ENCODE measurements at regions not wholly inside any gene's neighbourhood (a gene's known extent, or its start where the extent isn't known, plus 50 kb on each side); places are given as distances from the start of the nearest gene placed in this dataset.

DNA sequence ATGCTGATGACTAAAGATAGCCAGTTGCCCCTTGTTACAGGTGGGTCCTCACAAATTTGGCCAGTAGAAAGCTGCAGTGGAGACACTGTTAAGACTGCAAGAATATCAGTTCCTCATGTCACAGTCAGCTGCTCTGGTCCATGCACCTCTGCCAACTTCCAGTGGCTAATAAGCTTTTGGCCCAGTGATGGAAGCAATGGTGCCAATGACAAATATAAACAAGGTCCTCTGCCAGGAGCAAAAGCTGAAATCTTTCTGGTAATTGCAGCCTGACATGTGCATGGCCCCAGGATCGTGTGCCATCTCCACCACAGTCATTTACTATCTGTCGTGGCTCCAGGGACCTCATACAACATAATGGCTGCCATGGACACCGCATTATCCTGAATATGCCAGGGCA, 85.4 kb upstream of the TMEM260 start:
- DNase-seq (ENCODE audit: low spot score) (no peak), ATAC-seq (ENCODE audit: low FRiP score) (no peak)
- TF ChIP-seq, protein P1, sequence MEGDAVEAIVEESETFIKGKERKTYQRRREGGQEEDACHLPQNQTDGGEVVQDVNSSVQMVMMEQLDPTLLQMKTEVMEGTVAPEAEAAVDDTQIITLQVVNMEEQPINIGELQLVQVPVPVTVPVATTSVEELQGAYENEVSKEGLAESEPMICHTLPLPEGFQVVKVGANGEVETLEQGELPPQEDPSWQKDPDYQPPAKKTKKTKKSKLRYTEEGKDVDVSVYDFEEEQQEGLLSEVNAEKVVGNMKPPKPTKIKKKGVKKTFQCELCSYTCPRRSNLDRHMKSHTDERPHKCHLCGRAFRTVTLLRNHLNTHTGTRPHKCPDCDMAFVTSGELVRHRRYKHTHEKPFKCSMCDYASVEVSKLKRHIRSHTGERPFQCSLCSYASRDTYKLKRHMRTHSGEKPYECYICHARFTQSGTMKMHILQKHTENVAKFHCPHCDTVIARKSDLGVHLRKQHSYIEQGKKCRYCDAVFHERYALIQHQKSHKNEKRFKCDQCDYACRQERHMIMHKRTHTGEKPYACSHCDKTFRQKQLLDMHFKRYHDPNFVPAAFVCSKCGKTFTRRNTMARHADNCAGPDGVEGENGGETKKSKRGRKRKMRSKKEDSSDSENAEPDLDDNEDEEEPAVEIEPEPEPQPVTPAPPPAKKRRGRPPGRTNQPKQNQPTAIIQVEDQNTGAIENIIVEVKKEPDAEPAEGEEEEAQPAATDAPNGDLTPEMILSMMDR (IDR thresholded peaks at IDR 0.05) = no peak

DNA sequence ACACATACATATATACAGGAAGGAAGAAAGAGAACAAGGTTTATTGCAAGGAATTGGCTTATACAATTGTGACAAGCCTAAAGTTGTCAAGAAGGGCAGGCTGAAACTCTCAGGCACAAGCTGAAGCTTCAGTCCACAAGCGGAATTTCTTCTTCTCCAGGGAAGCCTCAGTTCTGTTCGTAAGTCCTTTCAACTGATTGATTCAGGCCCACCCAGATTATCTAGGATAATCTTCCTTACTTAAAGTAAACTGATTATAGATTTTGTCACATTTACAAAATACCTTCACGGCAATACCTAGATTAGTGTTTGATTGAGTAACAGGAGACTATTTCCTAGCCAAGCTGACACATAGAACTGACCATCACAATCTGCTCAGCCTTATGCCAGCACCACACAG, 81.5 kb upstream of the TMEM260 start:
- ATAC-seq (ENCODE audit: low FRiP score) = no peak
- DNase-seq (ENCODE audit: low spot score) = no peak
- TF ChIP-seq, protein P1 (IDR thresholded peaks at IDR 0.05) = no peak

DNA sequence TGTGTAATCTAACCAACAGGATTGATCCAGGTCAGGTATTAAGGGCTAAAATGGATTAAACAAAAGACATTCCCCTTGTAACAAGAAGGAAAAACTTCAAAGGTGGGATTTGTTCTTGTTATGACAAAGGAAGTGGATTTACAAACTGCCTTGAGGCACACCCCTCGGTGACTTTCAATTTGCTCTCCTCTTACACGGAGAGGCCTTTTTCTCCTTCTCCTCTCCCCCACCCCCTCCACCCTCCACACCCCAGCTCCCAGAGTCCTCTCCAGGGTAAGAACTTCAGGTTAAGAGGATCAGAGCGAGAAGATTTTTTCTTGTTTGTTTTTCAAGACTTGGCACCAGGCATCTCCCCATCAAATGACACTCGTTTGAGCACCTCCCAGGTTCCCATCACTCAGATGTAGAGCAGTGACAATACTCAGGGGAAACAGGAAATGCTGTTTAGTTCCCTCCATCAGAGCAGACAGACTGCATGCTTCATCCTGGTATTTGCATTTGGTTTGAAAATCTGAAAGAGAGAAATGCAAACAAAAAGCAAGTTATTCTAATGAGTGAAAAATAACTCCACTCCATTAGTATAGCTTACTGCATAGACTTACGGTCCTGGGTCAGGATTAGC, 77.6 kb upstream of the TMEM260 start:
- TF ChIP-seq, protein P1 (IDR thresholded peaks at IDR 0.05) = no peak
- ATAC-seq (ENCODE audit: low FRiP score) (no peak), DNase-seq (ENCODE audit: low spot score) (no peak)

DNA sequence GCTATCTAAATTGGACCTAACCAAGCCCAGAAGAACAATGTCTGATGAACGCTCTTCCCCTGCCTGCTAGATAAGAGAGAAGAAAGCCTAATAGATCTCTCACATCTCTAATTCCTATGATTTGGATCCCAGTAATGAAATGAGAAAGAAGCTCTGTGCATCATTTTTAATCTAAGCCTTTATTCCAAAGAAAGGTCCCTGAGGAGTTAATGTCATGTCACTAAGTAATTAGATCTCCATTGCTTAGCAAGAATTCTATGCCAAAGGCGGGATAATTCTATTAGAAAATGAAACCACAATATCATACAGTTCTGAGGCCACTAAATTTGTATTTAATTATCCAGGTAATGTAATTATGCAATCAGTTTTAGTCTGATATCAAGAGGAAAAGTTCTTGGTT, 74.2 kb upstream of the TMEM260 start:
- TF ChIP-seq, protein P1 (IDR thresholded peaks at IDR 0.05) = no peak
- DNase-seq (ENCODE audit: low spot score) (no peak), ATAC-seq (ENCODE audit: low FRiP score) (no peak)

DNA sequence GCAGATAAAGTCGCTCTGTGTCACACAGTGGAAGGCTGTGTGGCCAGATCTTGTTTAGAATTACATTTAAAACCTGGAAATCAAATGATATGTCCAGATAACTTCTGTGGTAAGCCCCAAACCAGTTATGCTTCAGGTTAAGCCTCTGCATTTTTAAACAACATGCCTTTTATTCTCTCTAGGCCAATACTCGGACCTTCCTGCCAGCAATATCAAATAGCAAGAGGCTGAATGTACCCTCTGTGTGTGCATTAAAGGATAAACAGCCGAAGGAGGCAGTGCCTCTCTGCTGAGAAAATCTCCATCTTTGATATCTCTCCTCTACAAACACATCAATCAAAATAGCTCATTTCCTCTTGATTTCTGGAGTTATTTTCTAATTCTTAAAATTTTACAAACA, 67.1 kb upstream of the TMEM260 start:
- DNase-seq (ENCODE audit: low spot score) (no peak), ATAC-seq (ENCODE audit: low FRiP score) (no peak)
- TF ChIP-seq, protein P1 (IDR thresholded peaks at IDR 0.05) = no peak

DNA sequence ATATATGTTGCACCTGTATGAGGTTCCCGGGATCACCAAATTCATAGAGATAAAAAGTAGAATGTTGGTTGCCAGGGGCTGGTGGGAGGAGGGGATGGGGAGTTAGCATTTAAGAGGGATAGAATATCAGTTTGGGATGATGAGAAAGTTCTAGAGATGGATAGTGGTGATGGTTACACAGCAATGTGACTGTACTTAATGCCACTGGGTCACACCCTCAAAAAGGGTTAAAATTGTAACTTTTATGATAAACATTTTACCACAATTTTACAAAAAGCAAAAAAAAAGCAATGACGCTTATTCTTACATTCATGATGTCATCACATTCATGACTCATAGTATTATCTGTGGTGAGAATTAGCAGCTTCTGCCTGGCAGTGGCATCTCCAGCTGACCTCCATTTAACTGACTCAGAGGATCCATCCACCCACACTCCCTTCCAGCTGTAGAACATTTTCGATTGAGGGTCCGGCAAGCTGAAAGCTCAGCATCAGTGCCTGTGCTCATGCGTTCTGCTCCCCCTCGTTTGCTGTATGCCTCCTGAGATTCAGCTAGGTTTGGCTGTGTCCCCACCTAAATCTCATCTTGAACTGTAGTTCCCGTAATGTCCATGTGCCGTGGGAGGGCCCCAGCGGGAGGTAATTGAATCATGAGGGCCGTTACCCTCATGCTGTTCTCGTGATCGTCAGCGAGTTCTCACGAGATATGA, 64.8 kb upstream of the TMEM260 start:
- no peak for DNase-seq (ENCODE audit: low spot score)
- no peak for ATAC-seq (ENCODE audit: low FRiP score)
- TF ChIP-seq, protein P1 (IDR thresholded peaks at IDR 0.05) = no peak

DNA sequence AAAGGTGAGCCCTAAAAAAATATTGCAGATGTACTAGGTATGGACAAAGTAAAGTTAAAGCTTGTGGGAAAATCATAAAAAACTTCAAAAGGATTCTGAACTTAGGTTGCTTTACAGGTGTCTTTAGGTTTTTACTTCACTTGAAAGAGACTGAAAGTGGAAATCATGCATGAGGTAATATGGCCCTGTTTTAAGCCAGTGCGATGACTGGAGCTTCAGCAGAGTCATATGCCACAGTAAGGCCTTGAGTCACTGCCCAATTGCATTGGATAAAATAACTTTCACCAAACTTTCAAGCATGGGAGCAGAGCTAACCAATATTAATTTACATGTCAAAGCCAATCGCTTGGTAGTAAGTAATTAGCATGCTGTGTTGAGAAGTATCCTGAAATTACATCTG, 63.9 kb upstream of the TMEM260 start:
- DNase-seq (ENCODE audit: low spot score) = no peak
- ATAC-seq (ENCODE audit: low FRiP score) = no peak
- TF ChIP-seq, protein P1 (IDR thresholded peaks at IDR 0.05) = no peak
